Coronary artery (tissue), 2 donors: ENCODE measurements at regions not wholly inside any gene's neighbourhood (a gene's known extent, or its start where the extent isn't known, plus 50 kb on each side); places are given as distances from the start of the nearest gene placed in this dataset.

ENCODE experiments used
- DNase-seq: peaks from one replicate; pipeline ENCODE4 v3.0.0-alpha.2; 2017; ENCODE audit warnings: low spot score
- H3K27ac ChIP-seq, 2 donors: fragments of 200-600 bp; sonication (generic); one replicate each; pipeline ENCODE4 v1.5.1; 2016 to 2019
- H3K4me3 ChIP-seq: fragments of 200-600 bp; sonication (generic); 2 replicates; pipeline ENCODE4 v1.5.1; 2016; ENCODE audit warnings: mild to moderate bottlenecking, moderate library complexity
- TF ChIP-seq, protein P1 (sequence below): fragments of 200-600 bp; sonication (generic); IDR thresholded peaks from one replicate; pipeline ENCODE4 v1.5.1; 2019; ENCODE audit warnings: antibody characterized with exemption

DNA sequence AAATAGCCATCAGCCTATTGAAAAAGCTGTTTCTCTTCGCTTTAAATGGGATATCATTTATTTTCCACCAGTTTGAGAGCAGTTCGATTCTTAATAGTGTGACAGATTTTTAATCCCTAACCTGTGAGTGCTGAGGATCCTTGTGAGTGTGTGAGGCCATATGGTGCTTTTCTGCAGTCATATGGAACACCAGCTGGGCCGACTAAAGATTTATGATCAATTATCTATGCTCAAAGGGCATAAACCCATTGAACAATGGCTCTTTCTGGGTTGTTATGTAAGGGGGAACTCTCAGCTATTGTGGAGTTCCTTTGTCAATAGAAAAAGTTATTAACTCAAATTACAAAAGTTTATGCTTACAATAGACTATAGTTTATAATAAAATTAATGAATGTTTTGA, 1003.6 kb downstream of the FAT4 start:
- TF ChIP-seq, protein P1, sequence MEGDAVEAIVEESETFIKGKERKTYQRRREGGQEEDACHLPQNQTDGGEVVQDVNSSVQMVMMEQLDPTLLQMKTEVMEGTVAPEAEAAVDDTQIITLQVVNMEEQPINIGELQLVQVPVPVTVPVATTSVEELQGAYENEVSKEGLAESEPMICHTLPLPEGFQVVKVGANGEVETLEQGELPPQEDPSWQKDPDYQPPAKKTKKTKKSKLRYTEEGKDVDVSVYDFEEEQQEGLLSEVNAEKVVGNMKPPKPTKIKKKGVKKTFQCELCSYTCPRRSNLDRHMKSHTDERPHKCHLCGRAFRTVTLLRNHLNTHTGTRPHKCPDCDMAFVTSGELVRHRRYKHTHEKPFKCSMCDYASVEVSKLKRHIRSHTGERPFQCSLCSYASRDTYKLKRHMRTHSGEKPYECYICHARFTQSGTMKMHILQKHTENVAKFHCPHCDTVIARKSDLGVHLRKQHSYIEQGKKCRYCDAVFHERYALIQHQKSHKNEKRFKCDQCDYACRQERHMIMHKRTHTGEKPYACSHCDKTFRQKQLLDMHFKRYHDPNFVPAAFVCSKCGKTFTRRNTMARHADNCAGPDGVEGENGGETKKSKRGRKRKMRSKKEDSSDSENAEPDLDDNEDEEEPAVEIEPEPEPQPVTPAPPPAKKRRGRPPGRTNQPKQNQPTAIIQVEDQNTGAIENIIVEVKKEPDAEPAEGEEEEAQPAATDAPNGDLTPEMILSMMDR: no peak
- no peak overlapping the region for H3K4me3 ChIP-seq
- no peak for DNase-seq
- no peak overlapping the region for H3K27ac ChIP-seq

GRCh38 chr4:126328914-126329313, 1014.2 kb downstream of the FAT4 start:
- TF ChIP-seq, protein P1: no peak
- H3K27ac ChIP-seq: no peak overlapping the region
- no peak overlapping the region for H3K4me3 ChIP-seq
- no peak for DNase-seq

DNA sequence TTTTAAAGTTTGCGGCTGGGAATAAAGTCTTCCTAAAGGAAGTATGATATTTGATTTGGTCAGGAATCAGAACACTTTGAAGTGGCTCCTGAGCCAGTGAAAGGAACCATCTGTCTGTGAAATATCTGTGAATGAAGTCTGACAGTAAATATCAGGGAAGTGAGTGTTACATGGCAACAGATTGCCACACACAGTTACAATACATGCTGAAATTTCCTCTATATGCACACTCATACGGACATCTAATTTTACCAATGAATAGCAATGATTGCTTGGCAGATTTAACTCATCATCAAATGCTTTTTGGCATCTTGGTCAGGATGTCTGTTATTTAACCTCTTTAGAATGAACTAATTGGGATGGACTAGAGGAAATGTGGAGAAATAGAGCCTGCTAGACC, 1023.8 kb downstream of the FAT4 start:
- no peak for DNase-seq
- H3K27ac ChIP-seq: no peak overlapping the region
- TF ChIP-seq, protein P1: no peak
- H3K4me3 ChIP-seq: no peak overlapping the region

GRCh38 chr4:126341927-126342326, 1027.2 kb downstream of the FAT4 start:
- no peak overlapping the region for H3K27ac ChIP-seq
- no peak overlapping the region for H3K4me3 ChIP-seq
- TF ChIP-seq, protein P1: no peak
- no peak for DNase-seq

- no peak for DNase-seq
- TF ChIP-seq, protein P1: no peak
- no peak overlapping the region for H3K4me3 ChIP-seq
- H3K27ac ChIP-seq: no peak overlapping the region
Observed at GRCh38 chr4:126344472-126344871, 1029.7 kb downstream of the FAT4 start.

- no peak overlapping the region for H3K27ac ChIP-seq
- DNase-seq: no peak
- no peak overlapping the region for H3K4me3 ChIP-seq
- TF ChIP-seq, protein P1: no peak
Observed at GRCh38 chr4:126346654-126347053, 1031.9 kb downstream of the FAT4 start.

DNA sequence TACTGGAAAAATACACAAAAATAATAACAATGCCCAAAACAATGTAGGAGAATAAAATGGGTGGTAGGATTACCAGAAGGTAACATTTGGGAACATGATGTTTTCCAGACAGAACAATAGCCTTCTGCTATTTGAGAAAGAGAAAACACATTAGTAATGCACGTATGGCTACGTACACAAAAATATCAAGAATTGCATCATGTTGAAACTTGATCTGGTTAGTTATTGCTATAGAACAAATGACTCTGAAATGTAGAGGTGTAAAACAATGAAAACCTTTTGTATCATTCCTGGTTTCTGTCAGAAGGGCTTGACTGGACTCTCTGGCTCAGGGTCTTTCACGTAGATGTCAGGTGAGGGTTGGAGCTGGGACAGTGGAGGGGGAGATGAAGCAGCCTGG, 1040.0 kb downstream of the FAT4 start:
- H3K4me3 ChIP-seq: no peak overlapping the region
- DNase-seq: no peak
- no peak overlapping the region for H3K27ac ChIP-seq
- TF ChIP-seq, protein P1: no peak
